HK-2 (cell line): ENCODE measurements at regions not wholly inside any gene's neighbourhood (a gene's known extent, or its start where the extent isn't known, plus 50 kb on each side); places are given as distances from the start of the nearest gene placed in this dataset.

Experiments used
- DNase-seq: peaks from one replicate; pipeline ENCODE4 v3.0.0-alpha.2; 2018; ENCODE audit not compliant: unreplicated experiment

DNA sequence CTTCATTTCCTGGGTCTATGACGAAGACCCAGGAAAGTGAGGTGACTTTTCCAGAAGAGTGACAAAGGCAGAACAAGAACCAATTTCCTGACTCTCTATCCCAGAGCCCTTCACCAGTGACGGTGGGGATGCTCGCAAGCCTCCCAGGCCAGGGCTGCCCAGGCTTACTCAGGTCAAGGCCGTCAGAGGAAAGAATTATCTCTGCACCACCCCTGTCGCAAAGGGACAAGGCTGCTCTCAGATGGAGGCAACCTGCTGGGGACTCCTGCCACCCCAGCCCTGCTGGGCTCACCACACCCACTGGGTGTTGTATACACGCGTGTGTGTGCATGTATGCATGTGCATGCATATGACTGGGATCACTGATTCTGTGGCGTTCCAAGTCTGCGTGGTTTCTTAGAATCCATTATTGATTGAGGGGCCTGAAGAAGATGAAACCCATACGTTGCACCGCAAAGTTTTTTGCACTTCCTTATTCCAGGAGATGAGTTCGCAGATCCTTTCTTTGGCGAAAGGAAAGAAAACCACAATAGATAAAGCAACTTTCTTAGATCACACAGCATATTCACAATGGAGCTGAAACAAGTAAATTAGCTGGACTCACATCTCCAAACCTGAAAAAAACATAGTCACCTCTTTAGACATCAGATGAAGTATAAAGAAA lies 255.8 kb downstream of the RHOU start:
- no peak for DNase-seq

GRCh38 chr1:228992044-228992443 lies 256.8 kb downstream of the RHOU start:
- DNase-seq: no peak

GRCh38 chr1:228992907-228993535 lies 257.7 kb downstream of the RHOU start:
- DNase-seq: no peak

- DNase-seq: no peak
These were observed 259.7 kb downstream of the RHOU start for GRCh38 chr1:228994676-228995594.

- no peak for DNase-seq
These were observed 261.0 kb downstream of the RHOU start for GRCh38 chr1:228996281-228996680.

DNA sequence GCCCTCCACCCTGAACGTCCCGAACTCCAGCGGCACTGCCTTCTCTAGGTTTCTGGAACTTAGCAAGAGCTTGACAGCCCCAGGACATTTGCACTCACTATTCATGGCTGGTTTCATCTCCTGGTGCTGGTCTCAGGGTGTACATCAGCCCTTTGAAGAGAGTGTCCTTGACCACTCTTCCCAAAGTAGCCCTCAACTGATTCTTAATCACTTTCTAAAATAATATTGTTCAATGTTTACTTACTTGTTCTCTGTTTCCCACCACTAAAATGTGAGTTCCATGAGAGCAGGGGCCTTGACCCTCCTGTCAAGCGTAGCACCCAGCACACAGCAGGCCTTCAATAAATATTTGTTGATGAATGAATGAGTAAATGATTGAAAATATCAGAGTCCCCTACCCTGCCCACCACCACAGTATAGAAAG lies 262.5 kb downstream of the RHOU start:
- DNase-seq: no peak

DNA sequence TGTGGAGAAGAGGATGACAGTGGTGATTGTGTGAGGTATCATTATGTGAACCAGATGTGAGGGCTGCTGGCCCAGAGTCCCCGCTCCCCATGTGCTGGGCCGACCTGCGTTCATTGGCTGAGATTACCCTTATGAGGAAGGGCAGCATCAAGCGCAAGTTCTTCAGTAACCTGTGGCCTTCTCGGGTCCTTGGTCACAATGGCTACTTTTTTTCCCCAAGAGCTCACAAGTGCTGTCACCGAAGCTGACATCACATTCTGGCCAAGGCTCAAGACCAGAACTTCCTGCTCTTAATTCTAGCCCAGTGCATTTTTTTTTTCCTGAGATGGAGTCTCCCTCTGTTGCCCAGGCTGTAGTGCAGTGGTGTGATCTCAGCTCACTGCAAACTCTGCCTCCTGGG lies 262.9 kb downstream of the RHOU start:
- no peak for DNase-seq

DNA sequence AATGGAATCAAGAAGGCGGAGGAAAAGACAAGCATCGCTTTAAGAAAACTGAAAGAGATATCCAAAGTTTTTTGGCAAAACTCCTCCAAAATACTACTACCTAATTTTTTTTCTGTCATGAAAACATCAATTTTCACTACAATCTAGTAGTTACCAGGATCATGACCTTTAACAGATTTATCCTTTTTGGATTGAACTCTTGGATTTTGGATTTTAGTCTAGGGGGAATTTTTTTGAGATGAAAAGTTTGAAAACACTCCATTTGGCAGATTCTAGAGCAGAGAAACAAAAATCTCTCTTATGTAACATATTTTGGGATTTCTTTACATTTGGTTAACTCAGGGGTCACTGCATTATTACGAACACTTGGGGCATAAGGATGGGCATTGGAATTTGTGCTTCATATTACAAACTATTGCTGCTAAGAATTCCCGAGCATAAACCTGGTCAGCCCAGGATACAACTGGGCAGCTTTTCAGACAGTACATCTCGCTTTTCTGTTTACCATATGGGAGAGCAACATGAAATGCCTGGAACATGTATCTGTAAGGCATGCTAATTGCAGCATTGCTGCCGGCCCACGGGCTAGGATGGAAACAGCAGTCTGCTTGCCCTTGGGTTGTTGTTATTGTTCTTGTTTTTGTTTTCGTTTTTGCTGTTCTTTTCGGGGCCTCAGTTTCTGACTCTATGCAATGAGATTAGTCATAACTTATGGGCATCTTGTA lies 264.3 kb downstream of the RHOU start:
- no peak for DNase-seq

GRCh38 chr1:229000187-229000586 lies 264.9 kb downstream of the RHOU start:
- no peak for DNase-seq

- DNase-seq: no peak
These were observed 266.3 kb downstream of the RHOU start for GRCh38 chr1:229001467-229002011.

DNA sequence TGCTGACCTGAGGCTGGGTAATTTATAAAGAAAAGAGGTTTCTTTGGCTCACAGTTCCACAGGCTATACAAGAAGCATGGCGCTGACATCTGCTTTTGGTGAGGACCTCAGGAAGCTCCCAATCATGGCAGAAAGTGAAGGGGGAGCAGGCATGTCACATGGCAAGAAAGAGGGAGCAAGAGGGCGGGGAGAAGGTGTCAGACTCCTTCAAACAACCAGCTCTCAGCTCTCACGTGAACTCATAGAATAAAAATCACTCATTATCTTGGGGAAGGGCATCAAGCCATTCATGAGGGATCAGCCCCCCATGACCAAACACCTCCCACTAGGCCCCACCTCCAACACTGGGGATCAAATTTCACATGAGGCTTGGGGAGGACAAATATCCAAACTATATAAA lies 266.8 kb downstream of the RHOU start:
- DNase-seq: no peak

DNA sequence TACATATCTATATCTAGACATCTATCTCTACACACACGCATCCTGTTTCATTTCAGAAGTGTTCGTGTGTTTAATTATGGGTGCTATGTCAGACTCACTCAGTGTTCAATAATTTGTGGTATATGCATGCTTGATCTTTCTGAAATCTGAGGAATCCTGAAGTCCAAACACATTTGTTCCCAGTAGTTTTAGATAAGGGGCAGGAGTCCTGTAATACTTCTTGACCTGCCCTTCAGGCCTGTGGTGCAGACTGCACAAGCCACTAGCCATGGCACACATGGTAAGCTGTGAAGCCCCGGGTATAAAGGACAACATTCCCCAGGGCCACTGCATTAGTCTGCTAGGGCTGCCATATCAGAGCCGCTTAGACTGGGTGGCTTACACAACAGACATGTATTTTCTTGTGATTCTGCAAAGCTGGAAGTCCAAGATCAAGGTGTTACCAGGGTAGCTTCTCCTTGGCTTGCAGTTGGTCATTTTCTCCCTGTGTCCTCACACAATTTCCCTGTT lies 267.2 kb downstream of the RHOU start:
- no peak for DNase-seq

DNA sequence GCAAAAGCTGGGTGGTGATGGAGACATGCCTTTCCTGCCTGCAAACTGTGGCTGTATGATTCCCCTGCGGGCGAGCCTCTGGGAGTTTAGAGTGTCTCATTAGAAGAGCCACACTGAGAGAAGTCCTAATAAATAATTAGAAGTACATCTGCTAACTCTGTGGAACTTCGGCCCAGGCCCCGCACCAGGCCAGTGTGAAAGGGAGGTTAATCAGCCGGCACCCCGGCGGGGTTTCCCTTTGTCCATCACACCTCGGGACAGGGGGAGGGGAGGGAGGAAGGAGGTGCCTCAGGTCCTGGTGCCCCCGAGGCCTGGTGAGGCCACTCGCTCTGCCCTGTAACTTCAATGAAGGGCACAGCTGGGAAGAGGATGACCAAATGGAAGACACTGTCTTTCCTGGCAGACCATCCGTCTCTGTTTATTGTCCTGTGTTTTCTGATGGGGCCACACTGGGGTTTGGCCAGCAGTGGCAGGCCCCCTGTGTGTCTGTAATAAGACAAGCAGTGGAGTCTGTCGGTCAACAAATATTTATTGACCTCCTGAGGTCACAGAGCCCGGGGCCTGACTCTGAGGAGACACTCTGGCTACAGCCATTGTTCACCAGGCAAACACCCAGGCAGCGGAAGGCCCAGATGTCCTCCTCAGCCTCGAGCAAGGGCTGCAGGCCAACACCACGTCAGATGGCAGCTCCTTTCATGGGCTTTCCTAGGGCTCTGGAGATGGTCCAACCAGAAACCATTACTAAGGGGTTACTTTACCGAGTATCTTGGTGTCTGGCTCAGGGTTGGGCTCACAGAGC lies 267.5 kb upstream of the RAB4A start:
- DNase-seq: no peak

DNA sequence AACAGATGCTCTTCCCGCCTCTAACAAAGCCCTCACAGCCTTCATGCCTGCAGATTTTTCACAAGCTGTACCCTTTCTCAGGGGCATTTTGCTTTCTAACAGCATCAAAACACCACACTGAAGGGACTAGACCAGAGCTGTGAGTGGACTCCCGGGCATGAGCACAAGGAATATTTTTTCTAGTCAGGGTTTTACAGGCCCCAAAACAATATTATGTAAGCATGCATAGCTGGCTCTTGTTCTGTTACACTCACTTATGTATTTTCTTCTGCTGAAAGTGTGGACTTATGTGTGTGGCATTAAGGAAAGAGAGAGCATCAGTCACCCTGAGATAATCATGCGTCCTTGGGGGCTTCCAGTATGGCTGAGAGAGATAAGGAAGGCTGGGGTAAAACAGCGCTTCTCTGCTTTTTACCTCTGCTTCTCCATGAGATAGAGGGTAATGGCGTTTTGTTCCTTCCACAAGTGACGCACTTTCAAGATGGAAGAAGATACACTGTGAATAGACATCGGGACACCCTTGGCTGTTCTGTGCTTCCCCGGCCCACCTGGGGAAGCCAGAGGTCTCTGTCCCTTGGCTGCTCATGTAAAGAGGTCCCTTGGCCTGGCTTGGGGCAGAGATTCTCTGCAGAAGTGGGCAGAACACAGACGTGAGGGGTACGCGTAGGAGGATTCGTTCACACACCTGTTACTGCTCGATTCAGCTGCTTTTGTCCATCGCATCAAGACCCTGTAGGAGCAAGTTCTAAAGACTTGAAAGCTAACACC lies 266.7 kb upstream of the RAB4A start:
- no peak for DNase-seq

DNA sequence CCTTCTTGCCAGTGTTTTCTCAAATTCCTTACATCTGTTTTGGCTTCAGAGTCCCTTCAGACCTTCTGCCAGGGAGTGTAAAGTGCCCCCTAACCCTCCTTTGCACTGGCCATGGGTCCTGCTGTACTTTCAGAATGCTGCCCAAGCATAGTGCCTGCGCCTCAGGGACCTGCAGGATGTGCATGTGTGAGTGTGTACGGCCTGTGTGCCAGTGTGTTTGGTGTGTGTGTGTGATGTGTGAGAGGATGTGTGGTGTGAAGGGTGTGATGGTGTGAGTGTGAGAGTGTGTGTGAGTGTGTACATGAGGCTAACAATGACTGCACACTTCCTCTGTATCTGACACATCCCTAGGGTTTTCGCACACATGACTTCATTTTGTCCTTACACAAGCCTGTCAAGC lies 265.8 kb upstream of the RAB4A start:
- DNase-seq: no peak

DNA sequence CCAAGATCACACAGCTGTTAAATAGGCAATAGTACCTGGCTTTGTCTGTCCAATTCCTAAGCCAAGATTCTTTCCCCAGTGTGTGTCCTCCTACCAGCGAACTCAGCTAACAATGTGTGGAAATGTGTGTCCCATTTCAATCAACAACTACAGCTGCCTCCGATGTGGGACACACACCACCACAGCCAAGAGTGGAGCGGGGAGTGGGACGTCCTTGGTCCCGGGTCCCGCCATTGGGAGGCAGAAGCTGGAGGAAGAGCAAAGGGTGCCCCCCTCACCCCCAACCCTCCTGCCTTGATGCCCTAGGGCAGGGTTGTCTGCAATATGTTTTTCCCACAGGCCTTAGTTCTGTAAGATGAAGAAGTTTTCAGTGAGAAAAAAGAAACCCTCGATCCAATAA lies 265.4 kb upstream of the RAB4A start:
- DNase-seq: no peak

- no peak for DNase-seq
These were observed 264.6 kb upstream of the RAB4A start for GRCh38 chr1:229006121-229006870.

DNA sequence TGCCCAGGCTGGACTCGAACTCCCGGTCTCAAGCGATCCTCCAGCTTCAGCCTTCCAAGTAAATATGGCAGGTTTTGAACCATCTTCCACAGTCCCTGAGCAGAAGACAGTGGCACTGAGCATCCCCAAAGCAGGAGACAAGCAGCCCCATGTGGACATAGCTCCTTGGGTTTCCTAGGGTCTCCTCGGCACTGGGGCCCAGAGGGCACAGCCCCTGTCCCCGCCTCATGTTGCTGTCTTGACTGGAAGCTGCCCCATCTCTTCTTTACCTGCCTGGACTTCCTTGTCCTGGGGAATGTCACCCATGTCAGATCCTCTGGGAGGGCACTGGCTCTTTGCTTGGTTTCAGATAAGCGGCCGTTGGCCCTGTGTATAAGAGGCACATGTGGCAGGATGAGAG lies 263.7 kb upstream of the RAB4A start:
- no peak for DNase-seq

- no peak for DNase-seq
These were observed 263.2 kb upstream of the RAB4A start for GRCh38 chr1:229007701-229008100.
